Activated B cell treated with CpG ODN at 0.5 μM for 24 hours (primary cell): ENCODE measurements at regions not wholly inside any gene's neighbourhood (a gene's known extent, or its start where the extent isn't known, plus 50 kb on each side); places are given as distances from the start of the nearest gene placed in this dataset.

ENCODE experiments used
- ATAC-seq: fragments of 200-7000 bp; cut with Tn5 transposase; one replicate; pipeline ENCODE4 v1.10.0; 2021; ENCODE audit warnings: low read depth, mild to moderate bottlenecking, moderate library complexity
- CTCF ChIA-PET: fragments of 350-600 bp; sonication (Branson Sonifier 250); formaldehyde crosslinking; loops from one replicate; lab custom pipeline; 2021; ENCODE audit warnings: antibody characterized with exemption; lab: Charles Lee
- POLR2A ChIA-PET: fragments of 350-600 bp; sonication (Branson Sonifier 250); formaldehyde crosslinking; loops from one replicate; lab custom pipeline; 2021; ENCODE audit warnings: antibody characterized with exemption; lab: Charles Lee
- DNase-seq: peaks from one replicate; pipeline ENCODE4 v3.0.0; 2022
- H3K27ac Mint-ChIP-seq: one replicate; pipeline ENCODE4 v1.8.0; 2020; ENCODE audit warnings: mixed read lengths
- H3K27me3 Mint-ChIP-seq: one replicate; pipeline ENCODE4 v1.8.0; 2021; ENCODE audit warnings: mixed read lengths
- H3K36me3 Mint-ChIP-seq: one replicate; pipeline ENCODE4 v1.8.0; 2021; ENCODE audit warnings: low read depth, mixed read lengths
- H3K4me1 Mint-ChIP-seq: one replicate; pipeline ENCODE4 v1.8.0; 2021; ENCODE audit warnings: mixed read lengths
- H3K4me3 Mint-ChIP-seq: one replicate; pipeline ENCODE4 v1.8.0; 2020; ENCODE audit warnings: mild to moderate bottlenecking, mixed read lengths
- H3K9me3 Mint-ChIP-seq: one replicate; pipeline ENCODE4 v1.8.0; 2020; ENCODE audit warnings: mixed read lengths
- CTCF ChIP-seq: fragments of 200-600 bp; IDR thresholded peaks from one replicate; pipeline ENCODE4 v1.8.0; 2022; ENCODE audit warnings: antibody characterized with exemption, mild to moderate bottlenecking
- intact Hi-C: fragments of 100-400 bp; cut with micrococcal nuclease; formaldehyde crosslinking; loops from one replicate; pipeline ENCODE4 v1.15.1; 2024

DNA sequence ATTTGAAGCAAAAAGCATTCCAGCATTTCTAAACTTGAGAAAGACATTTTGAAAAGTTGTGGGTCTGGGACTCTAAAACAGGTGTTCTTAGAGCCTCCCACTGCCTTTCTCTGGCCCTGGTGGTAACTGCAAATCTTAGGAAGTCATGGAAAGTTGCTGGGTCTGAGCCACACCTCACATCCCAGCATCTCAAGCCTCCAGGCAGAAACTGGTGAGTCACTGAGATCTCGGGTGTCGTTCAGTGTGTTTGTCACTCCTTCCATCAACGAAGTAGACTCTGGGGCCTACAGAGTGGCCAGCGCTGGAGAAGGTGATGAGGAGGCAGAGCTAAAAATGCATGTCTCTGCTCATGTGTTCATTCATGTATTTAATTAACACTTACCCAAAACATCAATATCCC is 59.6 kb upstream of the C5orf58 start:
- Mint-ChIP-seq H3K27ac (no peak overlapping the region), H3K4me1 (peaks cover 8% of the 10 kb centered on the region), H3K36me3 (no peaks in the 10 kb centered on the region)

GRCh38 chr5:170173647-170174046 is 59.1 kb upstream of the C5orf58 start:
- no peak overlapping the region for H3K27ac Mint-ChIP-seq
- H3K36me3 Mint-ChIP-seq = no peaks in the 10 kb centered on the region
- H3K27me3 Mint-ChIP-seq = peaks cover 3% of the 10 kb centered on the region
- ChIA-PET CTCF (no interaction called here), POLR2A (no interaction called here)
- intact Hi-C loops = no loop called here
- DNase-seq (no peak), ATAC-seq (no peak)
- H3K4me3 Mint-ChIP-seq = no peak overlapping the region
- H3K9me3 Mint-ChIP-seq = no peaks in the 10 kb centered on the region
- H3K4me1 Mint-ChIP-seq = peaks cover 6% of the 10 kb centered on the region
- no peak for TF ChIP-seq CTCF

More for the DNA sequence above, 59.6 kb upstream of the C5orf58 start:
- Mint-ChIP-seq H3K4me3 (no peak overlapping the region), H3K9me3 (no peaks in the 10 kb centered on the region), H3K27me3 (peaks cover 3% of the 10 kb centered on the region)
- ChIA-PET CTCF (no interaction called here), POLR2A (no interaction called here)
- no peak for ATAC-seq
- no peak for DNase-seq
- intact Hi-C loops = no loop called here
- no peak for TF ChIP-seq CTCF

- ChIA-PET POLR2A (no interaction called here), CTCF (no interaction called here)
- ATAC-seq (no peak), DNase-seq (no peak)
- Mint-ChIP-seq H3K36me3 (no peaks in the 10 kb centered on the region), H3K9me3 (no peaks in the 10 kb centered on the region), H3K27me3 (no peaks in the 10 kb centered on the region), H3K4me1 (no peaks in the 10 kb centered on the region), H3K4me3 (no peak overlapping the region), H3K27ac (no peak overlapping the region)
- intact Hi-C loops = no loop called here
- TF ChIP-seq CTCF = no peak
Observed at GRCh38 chr5:170176916-170177315, 55.9 kb upstream of the C5orf58 start.

DNA sequence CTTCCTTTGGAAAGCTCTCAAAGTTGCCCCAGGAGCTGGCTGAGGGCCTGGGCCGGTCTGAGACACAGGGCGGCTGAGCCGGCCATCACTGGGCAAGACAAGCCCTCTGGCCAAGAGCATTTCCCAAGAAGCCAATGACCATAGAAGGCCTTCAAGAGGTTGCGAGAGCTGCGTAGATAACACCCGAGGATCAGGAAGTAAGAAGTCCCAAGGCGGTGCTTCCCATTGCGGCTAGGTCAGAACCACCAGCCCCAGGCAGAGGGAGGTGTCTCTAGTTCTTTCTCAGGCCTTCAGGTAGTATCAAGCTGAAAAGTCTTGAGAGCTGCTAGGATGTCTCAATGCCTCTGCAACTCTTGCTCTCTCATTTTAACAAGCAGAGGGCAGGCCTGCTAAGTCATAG is 54.0 kb upstream of the C5orf58 start:
- Mint-ChIP-seq H3K4me1 (no peaks in the 10 kb centered on the region), H3K27me3 (peaks cover 2% of the 10 kb centered on the region), H3K36me3 (no peaks in the 10 kb centered on the region), H3K4me3 (no peak overlapping the region), H3K27ac (no peak overlapping the region), H3K9me3 (no peaks in the 10 kb centered on the region)
- CTCF ChIA-PET = no interaction called here
- POLR2A ChIA-PET = no interaction called here
- no peak for TF ChIP-seq CTCF
- intact Hi-C loops = no loop called here
- DNase-seq (no peak), ATAC-seq (no peak)

DNA sequence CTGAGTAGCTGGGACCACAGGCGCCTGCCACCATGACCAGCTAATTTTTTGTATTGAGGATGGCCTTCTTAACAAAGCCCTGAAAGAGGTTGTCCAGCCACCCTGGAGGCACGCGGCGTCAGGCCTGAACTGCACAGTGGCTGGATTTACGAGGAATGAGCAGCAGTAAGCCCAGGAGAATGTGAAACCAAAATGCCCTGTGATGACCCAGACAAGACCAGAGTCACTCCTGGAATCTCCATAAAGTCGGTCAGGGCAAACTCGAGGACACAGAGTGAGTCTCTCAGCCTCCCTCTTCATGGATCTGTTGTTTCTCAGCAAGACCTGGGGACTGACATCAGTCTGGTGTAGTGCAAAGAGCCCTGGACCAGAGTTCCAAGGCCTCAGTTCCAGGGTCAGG is 53.2 kb upstream of the C5orf58 start:
- no peak for ATAC-seq
- CTCF ChIA-PET = no interaction called here
- POLR2A ChIA-PET = no interaction called here
- Mint-ChIP-seq H3K27ac (no peak overlapping the region), H3K4me3 (no peak overlapping the region), H3K36me3 (no peaks in the 10 kb centered on the region), H3K9me3 (no peaks in the 10 kb centered on the region), H3K27me3 (peaks cover 2% of the 10 kb centered on the region), H3K4me1 (no peaks in the 10 kb centered on the region)
- no peak for DNase-seq
- intact Hi-C loops = no loop called here
- TF ChIP-seq CTCF = no peak
